ENCODE measurements at regions not wholly inside any gene's neighbourhood (a gene's known extent, or its start where the extent isn't known, plus 50 kb on each side); places are given as distances from the start of the nearest gene placed in this dataset.

- no peak for DNase-seq
- no peaks in the 10 kb centered on the region for H3K4me1 ChIP-seq
- intact Hi-C loops (cut with DNase I) = no loop called here
- no peaks in the 10 kb centered on the region for H3K36me3 ChIP-seq
- H3K9me3 ChIP-seq = no peaks in the 10 kb centered on the region
- no peaks in the 10 kb centered on the region for H3K27me3 ChIP-seq
- no peak overlapping the region for H3K27ac ChIP-seq
- H3K4me3 ChIP-seq = no peak overlapping the region
- 27 to 75% methylated on average over 1 of the region's 1 CpG for WGBS, 2 donors
- TF ChIP-seq POLR2A (IDR thresholded peaks at IDR 0.05) (no peak), CTCF (IDR thresholded peaks at IDR 0.05) (no peak)
These were observed 486.3 kb downstream of the ZIC1 start for GRCh38 chr3:147895509-147895908.

GRCh38 chr3:147900851-147901250 is 491.7 kb downstream of the ZIC1 start:
- H3K4me1 ChIP-seq = no peaks in the 10 kb centered on the region
- H3K36me3 ChIP-seq = no peaks in the 10 kb centered on the region
- no peak for TF ChIP-seq CTCF (IDR thresholded peaks at IDR 0.05)
- TF ChIP-seq POLR2A (IDR thresholded peaks at IDR 0.05) = no peak
- H3K4me3 ChIP-seq = no peak overlapping the region
- H3K27me3 ChIP-seq = no peaks in the 10 kb centered on the region
- DNase-seq = no peak
- H3K27ac ChIP-seq = no peak overlapping the region
- intact Hi-C loops (cut with DNase I) = no loop called here
- H3K9me3 ChIP-seq = no peaks in the 10 kb centered on the region
- WGBS, 2 donors = 80 to 82% methylated on average over 3 of the region's 3 CpGs

- Histone ChIP-seq H3K36me3 (no peaks in the 10 kb centered on the region), H3K9me3 (no peaks in the 10 kb centered on the region), H3K4me3 (no peak overlapping the region), H3K27ac (no peak overlapping the region), H3K27me3 (no peaks in the 10 kb centered on the region), H3K4me1 (no peaks in the 10 kb centered on the region)
- intact Hi-C loops (cut with DNase I) = no loop called here
- 22 to 28% methylated on average over 4 of the region's 4 CpGs for WGBS, 2 donors
- TF ChIP-seq CTCF (IDR thresholded peaks at IDR 0.05) = no peak
- no peak for TF ChIP-seq POLR2A (IDR thresholded peaks at IDR 0.05)
- no peak for DNase-seq
These were observed 493.9 kb downstream of the ZIC1 start for GRCh38 chr3:147903026-147903425.

GRCh38 chr3:147904421-147904820 is 495.3 kb downstream of the ZIC1 start:
- intact Hi-C loops (cut with DNase I) = no loop called here
- no peak for DNase-seq
- no peak for TF ChIP-seq CTCF (IDR thresholded peaks at IDR 0.05)
- no peak for TF ChIP-seq POLR2A (IDR thresholded peaks at IDR 0.05)
- WGBS, 2 donors = 69 to 75% methylated on average over 1 to 2 of the region's 3 CpGs
- no peak overlapping the region for H3K27ac ChIP-seq
- H3K27me3 ChIP-seq = no peaks in the 10 kb centered on the region
- H3K4me1 ChIP-seq = no peaks in the 10 kb centered on the region
- no peak overlapping the region for H3K4me3 ChIP-seq
- H3K9me3 ChIP-seq = no peaks in the 10 kb centered on the region
- H3K36me3 ChIP-seq = no peaks in the 10 kb centered on the region

- WGBS, 2 donors = 25 to 34% methylated on average over 2 of the region's 2 CpGs
- intact Hi-C loops (cut with DNase I) = no loop called here
- Histone ChIP-seq H3K9me3 (no peaks in the 10 kb centered on the region), H3K4me1 (no peaks in the 10 kb centered on the region), H3K27ac (no peak overlapping the region), H3K27me3 (no peaks in the 10 kb centered on the region), H3K36me3 (no peaks in the 10 kb centered on the region), H3K4me3 (no peak overlapping the region)
- TF ChIP-seq POLR2A (IDR thresholded peaks at IDR 0.05) (no peak), CTCF (IDR thresholded peaks at IDR 0.05) (no peak)
- DNase-seq = no peak
These were observed 497.1 kb downstream of the ZIC1 start for GRCh38 chr3:147906285-147906684.

Data from esophagus squamous epithelium (tissue), 5 donors.